GM13977 (cell line): ENCODE measurements at regions not wholly inside any gene's neighbourhood (a gene's known extent, or its start where the extent isn't known, plus 50 kb on each side); places are given as distances from the start of the nearest gene placed in this dataset.

Source experiments
- DNase-seq: peaks from one replicate; pipeline ENCODE4 v3.0.0; 2012; ENCODE audit warnings: low spot score
- in situ Hi-C: fragments of 300-500 bp; cut with MboI; formaldehyde crosslinking; loops from one replicate; pipeline ENCODE4 v1.12.0; 2022; ENCODE audit warnings: low sequenced_read_pairs, low pct_unique_long_range_greater_than_20kb, mixed read lengths, inconsistent platforms; ENCODE audit not compliant: unreplicated experiment
- TF ChIP-seq, protein P1 (sequence below): IDR thresholded peaks from 2 replicates; pipeline ENCODE4 v1.5.1; 2012; ENCODE audit warnings: mild to moderate bottlenecking, control low read depth; ENCODE audit not compliant: insufficient read depth; ENCODE audit errors: extremely low read depth, missing control alignments

GRCh38 chr17:27232328-27232727, 61.6 kb upstream of the WSB1 start:
- TF ChIP-seq, protein P1, sequence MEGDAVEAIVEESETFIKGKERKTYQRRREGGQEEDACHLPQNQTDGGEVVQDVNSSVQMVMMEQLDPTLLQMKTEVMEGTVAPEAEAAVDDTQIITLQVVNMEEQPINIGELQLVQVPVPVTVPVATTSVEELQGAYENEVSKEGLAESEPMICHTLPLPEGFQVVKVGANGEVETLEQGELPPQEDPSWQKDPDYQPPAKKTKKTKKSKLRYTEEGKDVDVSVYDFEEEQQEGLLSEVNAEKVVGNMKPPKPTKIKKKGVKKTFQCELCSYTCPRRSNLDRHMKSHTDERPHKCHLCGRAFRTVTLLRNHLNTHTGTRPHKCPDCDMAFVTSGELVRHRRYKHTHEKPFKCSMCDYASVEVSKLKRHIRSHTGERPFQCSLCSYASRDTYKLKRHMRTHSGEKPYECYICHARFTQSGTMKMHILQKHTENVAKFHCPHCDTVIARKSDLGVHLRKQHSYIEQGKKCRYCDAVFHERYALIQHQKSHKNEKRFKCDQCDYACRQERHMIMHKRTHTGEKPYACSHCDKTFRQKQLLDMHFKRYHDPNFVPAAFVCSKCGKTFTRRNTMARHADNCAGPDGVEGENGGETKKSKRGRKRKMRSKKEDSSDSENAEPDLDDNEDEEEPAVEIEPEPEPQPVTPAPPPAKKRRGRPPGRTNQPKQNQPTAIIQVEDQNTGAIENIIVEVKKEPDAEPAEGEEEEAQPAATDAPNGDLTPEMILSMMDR: no peak
- in situ Hi-C loops: loop anchor here (10.0 kb wide), 2 partner anchors 112 to 372 kb away; no protein-coding TSS in a partner anchor

GRCh38 chr17:27233059-27233458, 60.9 kb upstream of the WSB1 start:
- in situ Hi-C loops: loop anchor here (10.0 kb wide), 2 partner anchors 112 to 372 kb away; no protein-coding TSS in a partner anchor
- DNase-seq: no peak
- TF ChIP-seq, protein P1: no peak

More at GRCh38 chr17:27232328-27232727, 61.6 kb upstream of the WSB1 start:
- DNase-seq: no peak

GRCh38 chr17:27233776-27234175, 60.1 kb upstream of the WSB1 start:
- in situ Hi-C loops: loop anchor here (10.0 kb wide), 2 partner anchors 111 to 371 kb away; no protein-coding TSS in a partner anchor
- TF ChIP-seq, protein P1: no peak
- DNase-seq: no peak

GRCh38 chr17:27236717-27237315, 57.1 kb upstream of the WSB1 start:
- in situ Hi-C loops: loop anchor here (10.0 kb wide), 2 partner anchors 108 to 368 kb away; no protein-coding TSS in a partner anchor
- TF ChIP-seq, protein P1: peak; percentile 84
- DNase-seq: peak; percentile 67

- in situ Hi-C loops: loop anchor here (10.0 kb wide), 2 partner anchors 107 to 367 kb away; no protein-coding TSS in a partner anchor
- TF ChIP-seq, protein P1: no peak
These were observed 56.0 kb upstream of the WSB1 start for GRCh38 chr17:27237890-27238289.

GRCh38 chr17:27239046-27239445, 54.9 kb upstream of the WSB1 start:
- TF ChIP-seq, protein P1: no peak
- in situ Hi-C loops: loop anchor here (10.0 kb wide), 2 partner anchors 106 to 366 kb away; no protein-coding TSS in a partner anchor
- peak; percentile 70 for DNase-seq

More at GRCh38 chr17:27237890-27238289, 56.0 kb upstream of the WSB1 start:
- DNase-seq: no peak
